NT2/D1 (cell line): ENCODE measurements at regions not wholly inside any gene's neighbourhood (a gene's known extent, or its start where the extent isn't known, plus 50 kb on each side); places are given as distances from the start of the nearest gene placed in this dataset.

Experiments used
- DNase-seq: peaks from one replicate; pipeline ENCODE4 v3.0.0-alpha.2; 2011; ENCODE audit warnings: low read depth, low spot score
- H3K27me3 ChIP-seq: 2 replicates; pipeline ENCODE4 v1.6.0; 2011; ENCODE audit warnings: mild to moderate bottlenecking; ENCODE audit not compliant: insufficient read length, insufficient read depth
- H3K36me3 ChIP-seq: 2 replicates; pipeline ENCODE4 v1.6.1; 2011; ENCODE audit warnings: mild to moderate bottlenecking, low read length, mixed read lengths; ENCODE audit not compliant: insufficient read depth, insufficient read length
- H3K4me1 ChIP-seq: 2 replicates; pipeline ENCODE4 v1.5.1; 2011; ENCODE audit not compliant: insufficient read depth, insufficient read length
- H3K4me3 ChIP-seq: 2 replicates; pipeline ENCODE4 v1.5.1; 2011; ENCODE audit warnings: low read depth; ENCODE audit not compliant: insufficient read length
- H3K9ac ChIP-seq: 2 replicates; pipeline ENCODE4 v1.6.0; 2011; ENCODE audit warnings: low read depth; ENCODE audit not compliant: insufficient read length
- H3K9me3 ChIP-seq: 2 replicates; pipeline ENCODE4 v1.5.1; 2011; ENCODE audit warnings: mild to moderate bottlenecking, low read length; ENCODE audit not compliant: insufficient read depth
- SUZ12 ChIP-seq: IDR thresholded peaks from 2 replicates; pipeline ENCODE4 v1.6.1; 2011; ENCODE audit not compliant: insufficient read length, insufficient read depth; ENCODE audit errors: extremely low read depth
- YY1 ChIP-seq: IDR thresholded peaks from 2 replicates; pipeline ENCODE4 v1.6.1; 2011; ENCODE audit not compliant: insufficient read length, insufficient read depth
- ZNF274 ChIP-seq: IDR thresholded peaks from 2 replicates; pipeline ENCODE4 v1.6.1; 2011; ENCODE audit warnings: mild to moderate bottlenecking, low read depth, low read length

GRCh38 chr2:171235262-171235881 is 74.7 kb upstream of the TLK1 start:
- TF ChIP-seq YY1 (no peak), ZNF274 (no peak), SUZ12 (no peak)
- Histone ChIP-seq H3K9ac (no peak overlapping the region), H3K4me3 (no peak overlapping the region), H3K9me3 (no peaks in the 10 kb centered on the region), H3K27me3 (no peaks in the 10 kb centered on the region), H3K36me3 (no peaks in the 10 kb centered on the region), H3K4me1 (no peaks in the 10 kb centered on the region)
- DNase-seq, result no peak

- DNase-seq, result no peak
- no peak overlapping the region for H3K4me3 ChIP-seq
- H3K9me3 ChIP-seq, result no peaks in the 10 kb centered on the region
- H3K27me3 ChIP-seq, result no peaks in the 10 kb centered on the region
- H3K36me3 ChIP-seq, result no peaks in the 10 kb centered on the region
- TF ChIP-seq YY1 (no peak), ZNF274 (no peak), SUZ12 (no peak)
- no peak overlapping the region for H3K9ac ChIP-seq
- no peaks in the 10 kb centered on the region for H3K4me1 ChIP-seq
These were observed 69.5 kb upstream of the TLK1 start for GRCh38 chr2:171230176-171230575.

GRCh38 chr2:171228826-171229225 is 68.1 kb upstream of the TLK1 start:
- TF ChIP-seq YY1, result no peak
- no peak for TF ChIP-seq ZNF274
- TF ChIP-seq SUZ12, result no peak
- H3K36me3 ChIP-seq, result no peaks in the 10 kb centered on the region
- no peaks in the 10 kb centered on the region for H3K27me3 ChIP-seq
- no peak overlapping the region for H3K9ac ChIP-seq
- no peaks in the 10 kb centered on the region for H3K4me1 ChIP-seq
- H3K4me3 ChIP-seq, result no peak overlapping the region
- no peak for DNase-seq
- 0 out of 2 replicates have a peak, but pooled peaks cover 6% of the 10 kb centered on the region for H3K9me3 ChIP-seq

- no peaks in the 10 kb centered on the region for H3K36me3 ChIP-seq
- H3K4me1 ChIP-seq, result no peaks in the 10 kb centered on the region
- H3K9me3 ChIP-seq, result 0 out of 2 replicates have a peak, but pooled peaks cover 6% of the 10 kb centered on the region
- no peak overlapping the region for H3K4me3 ChIP-seq
- H3K9ac ChIP-seq, result no peak overlapping the region
- TF ChIP-seq SUZ12, result no peak
- TF ChIP-seq YY1, result no peak
- no peak for TF ChIP-seq ZNF274
- DNase-seq, result no peak
- H3K27me3 ChIP-seq, result no peaks in the 10 kb centered on the region
These were observed 66.5 kb upstream of the TLK1 start for GRCh38 chr2:171227066-171227782.

GRCh38 chr2:171226461-171226860 is 65.8 kb upstream of the TLK1 start:
- no peaks in the 10 kb centered on the region for H3K36me3 ChIP-seq
- 0 out of 2 replicates have a peak, but pooled peaks cover 6% of the 10 kb centered on the region for H3K9me3 ChIP-seq
- no peak overlapping the region for H3K9ac ChIP-seq
- no peak overlapping the region for H3K4me3 ChIP-seq
- TF ChIP-seq ZNF274 (no peak), SUZ12 (no peak), YY1 (no peak)
- H3K4me1 ChIP-seq, result no peaks in the 10 kb centered on the region
- DNase-seq, result no peak
- no peaks in the 10 kb centered on the region for H3K27me3 ChIP-seq

GRCh38 chr2:171225989-171226388 is 65.3 kb upstream of the TLK1 start:
- TF ChIP-seq YY1, result no peak
- no peak for TF ChIP-seq SUZ12
- TF ChIP-seq ZNF274, result no peak
- Histone ChIP-seq H3K9me3 (0 out of 2 replicates have a peak, but pooled peaks cover 6% of the 10 kb centered on the region), H3K4me1 (no peaks in the 10 kb centered on the region), H3K36me3 (no peaks in the 10 kb centered on the region), H3K27me3 (no peaks in the 10 kb centered on the region), H3K4me3 (no peak overlapping the region), H3K9ac (no peak overlapping the region)
- DNase-seq, result no peak

GRCh38 chr2:171225302-171225980 is 64.7 kb upstream of the TLK1 start:
- Histone ChIP-seq H3K4me3 (no peak overlapping the region), H3K9ac (no peak overlapping the region), H3K36me3 (no peaks in the 10 kb centered on the region), H3K4me1 (no peaks in the 10 kb centered on the region), H3K27me3 (no peaks in the 10 kb centered on the region), H3K9me3 (0 out of 2 replicates have a peak, but pooled peaks cover 6% of the 10 kb centered on the region)
- TF ChIP-seq ZNF274 (no peak), YY1 (no peak), SUZ12 (no peak)
- no peak for DNase-seq
